RCC 7860 (cell line): ENCODE measurements at regions not wholly inside any gene's neighbourhood (a gene's known extent, or its start where the extent isn't known, plus 50 kb on each side); places are given as distances from the start of the nearest gene placed in this dataset.
"Not testable (repeated sequence)": the region's sequence is repeated elsewhere in the genome, so short reads cannot be mapped to it uniquely, and the experiment has no call there.

ENCODE experiments used
- DNase-seq: peaks from one replicate; pipeline ENCODE4 v3.0.0-alpha.2; 2015; ENCODE audit warnings: low spot score
- FAIRE-seq: peaks from 2 replicates; lab custom pipeline; 2012; peaks lifted over from hg19 to GRCh38; lab: Jason Lieb, UNC

DNA sequence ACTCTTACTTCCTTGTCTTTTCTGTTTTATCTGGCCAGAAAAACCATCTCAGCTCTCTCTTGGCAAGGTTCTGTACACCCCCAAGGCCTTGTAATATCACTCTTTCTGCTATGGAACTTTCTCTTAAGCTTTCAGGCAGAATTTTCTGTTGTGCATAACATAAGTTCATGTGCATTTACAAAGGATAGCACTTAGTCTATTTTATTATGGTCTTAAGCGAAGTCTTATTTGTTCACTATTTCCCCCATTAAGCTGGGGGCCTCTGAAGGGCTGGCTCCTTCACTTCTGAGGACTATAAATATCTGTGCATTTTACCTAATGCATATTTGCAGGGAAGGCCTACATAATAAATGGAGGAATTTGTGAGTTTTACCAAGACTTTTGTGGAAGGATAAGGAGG, 1393.4 kb downstream of the FAM181B start:
- DNase-seq (no peak), FAIRE-seq (no peak)

DNA sequence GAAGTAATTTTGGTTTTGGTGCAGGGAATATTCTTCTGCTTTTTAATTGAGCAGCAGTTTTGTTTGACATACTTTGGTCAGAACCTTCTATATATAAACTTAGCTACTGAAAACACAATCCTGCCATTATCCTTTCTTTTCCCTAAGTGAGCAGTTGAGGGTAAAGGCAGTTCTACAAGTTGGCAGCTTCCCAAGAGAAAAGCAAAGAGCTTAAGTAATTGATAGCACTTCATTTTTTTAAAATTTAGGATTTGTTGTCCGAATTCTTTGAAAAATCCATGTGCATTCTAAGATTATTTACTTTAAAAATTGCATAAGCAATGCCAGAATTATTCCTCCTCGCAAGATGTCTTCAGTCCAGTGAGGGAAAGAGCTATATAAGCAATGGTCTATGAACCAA, 1394.1 kb downstream of the FAM181B start:
- FAIRE-seq (no peak), DNase-seq (no peak)

DNA sequence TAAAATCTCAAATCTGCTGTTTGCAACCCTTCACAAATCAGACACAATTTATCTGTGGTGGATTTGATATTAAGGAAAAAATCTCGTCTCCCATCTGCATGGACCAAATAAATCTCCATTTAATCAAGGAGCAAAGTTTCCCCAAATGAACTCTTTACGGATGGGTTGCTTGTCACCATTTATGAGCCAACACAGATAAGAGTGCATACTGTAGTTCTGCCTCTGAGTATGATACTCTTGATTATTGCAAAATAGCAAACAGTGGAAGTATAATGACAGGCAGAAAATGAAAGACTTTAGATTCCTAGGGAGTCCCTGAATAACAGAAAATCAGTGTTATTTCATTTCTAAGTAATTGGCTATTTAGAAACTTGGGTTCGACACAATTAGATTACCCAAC, 1395.9 kb downstream of the FAM181B start:
- FAIRE-seq (no peak), DNase-seq (no peak)

DNA sequence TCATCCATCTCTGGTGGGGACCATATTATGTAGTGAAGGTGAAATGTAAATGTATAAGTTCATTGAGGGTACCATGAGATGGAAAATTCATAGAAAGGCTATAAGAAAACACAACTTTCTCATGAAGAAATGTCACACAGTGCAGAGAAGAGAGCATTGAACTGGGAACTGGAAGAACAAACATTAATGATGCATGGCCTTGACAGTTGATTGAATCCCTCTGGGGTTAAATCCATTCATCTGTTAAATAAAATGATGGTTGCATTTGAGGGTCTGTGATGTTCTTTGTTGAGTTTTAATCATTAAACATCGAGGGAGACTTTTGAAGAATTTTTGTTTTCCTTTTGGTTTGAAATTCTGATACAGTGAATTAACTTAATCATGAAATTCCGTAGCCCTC, 1401.4 kb downstream of the FAM181B start:
- FAIRE-seq (no peak), DNase-seq (no peak)

DNA sequence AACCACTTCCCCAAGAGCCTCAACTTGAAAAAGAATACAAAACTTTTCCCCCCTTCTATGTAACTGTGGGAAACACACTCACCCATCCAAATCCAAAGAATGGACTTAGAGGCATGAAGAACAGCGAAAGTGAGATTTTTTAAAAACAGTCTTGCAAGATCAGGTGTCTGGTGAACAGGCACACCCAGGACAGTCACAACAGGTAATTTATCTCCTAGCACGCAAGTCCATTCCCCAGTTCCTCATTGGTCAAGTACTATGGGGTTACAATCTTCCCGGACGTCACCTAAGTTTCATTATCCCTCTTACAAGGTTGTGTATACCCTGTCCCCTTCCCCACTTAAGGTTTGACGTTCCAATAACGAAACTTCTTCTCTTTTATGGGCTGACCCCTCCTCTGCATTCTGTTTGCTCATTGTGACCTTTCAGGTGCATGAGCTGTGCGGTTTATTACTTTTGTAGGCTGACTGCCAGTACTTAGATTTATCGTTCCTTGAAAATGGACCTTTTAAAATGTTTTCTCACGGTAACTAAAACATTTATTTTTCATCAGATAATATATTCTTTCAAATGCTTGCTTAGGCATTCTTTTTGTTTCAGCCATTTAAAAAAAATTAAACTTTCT, 1401.9 kb downstream of the FAM181B start:
- FAIRE-seq: no peak
- DNase-seq: no peak

DNA sequence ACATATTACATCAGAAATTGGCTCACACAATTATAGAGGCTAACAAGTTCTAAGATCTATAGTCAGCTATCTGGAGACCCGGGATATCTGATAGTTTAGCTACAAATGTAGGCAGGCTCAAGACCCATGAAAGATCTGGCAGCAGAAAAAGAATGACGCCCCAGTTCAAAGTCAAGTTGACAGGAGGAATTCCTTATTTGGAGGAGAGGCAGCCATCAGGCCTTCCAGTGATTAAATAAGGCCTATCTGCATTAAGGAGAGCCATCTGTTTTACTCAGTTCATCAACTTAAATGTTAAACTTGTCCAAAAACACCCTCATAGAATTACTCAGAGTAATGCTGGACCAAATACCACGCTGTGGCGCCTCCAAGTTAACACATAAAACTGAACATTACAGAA, 1402.6 kb downstream of the FAM181B start:
- FAIRE-seq (no peak), DNase-seq (no peak)

DNA sequence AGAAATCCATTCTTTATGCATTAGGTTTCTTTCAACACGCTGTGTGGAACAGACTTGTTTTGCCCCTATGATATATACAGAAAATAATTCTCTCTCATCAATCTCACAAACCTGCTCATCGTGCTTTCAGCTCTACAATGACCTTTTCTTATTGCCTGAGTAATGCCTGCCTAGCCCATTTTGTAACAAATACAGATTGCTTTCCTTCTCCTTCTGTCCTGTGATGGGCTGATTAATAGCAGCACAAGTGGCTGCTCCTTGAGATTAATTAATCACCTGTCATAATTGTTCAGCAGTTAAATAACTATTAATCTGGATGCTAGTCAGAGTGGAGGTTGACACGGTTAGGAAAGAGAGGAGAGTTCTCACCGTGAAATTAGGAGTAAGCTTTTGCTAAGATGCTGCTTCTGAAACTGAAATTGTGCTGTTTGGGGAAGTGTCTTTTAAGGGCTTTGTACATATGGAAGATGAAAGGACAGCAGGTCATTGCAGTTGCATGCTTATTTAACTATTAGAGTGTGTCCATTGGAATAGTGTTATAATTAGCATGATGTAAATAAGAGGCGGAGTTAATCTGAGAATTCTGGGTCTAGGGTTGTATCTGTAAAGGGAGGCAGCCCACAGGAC, 1430.5 kb downstream of the FAM181B start:
- no peak for DNase-seq
- FAIRE-seq: no peak

DNA sequence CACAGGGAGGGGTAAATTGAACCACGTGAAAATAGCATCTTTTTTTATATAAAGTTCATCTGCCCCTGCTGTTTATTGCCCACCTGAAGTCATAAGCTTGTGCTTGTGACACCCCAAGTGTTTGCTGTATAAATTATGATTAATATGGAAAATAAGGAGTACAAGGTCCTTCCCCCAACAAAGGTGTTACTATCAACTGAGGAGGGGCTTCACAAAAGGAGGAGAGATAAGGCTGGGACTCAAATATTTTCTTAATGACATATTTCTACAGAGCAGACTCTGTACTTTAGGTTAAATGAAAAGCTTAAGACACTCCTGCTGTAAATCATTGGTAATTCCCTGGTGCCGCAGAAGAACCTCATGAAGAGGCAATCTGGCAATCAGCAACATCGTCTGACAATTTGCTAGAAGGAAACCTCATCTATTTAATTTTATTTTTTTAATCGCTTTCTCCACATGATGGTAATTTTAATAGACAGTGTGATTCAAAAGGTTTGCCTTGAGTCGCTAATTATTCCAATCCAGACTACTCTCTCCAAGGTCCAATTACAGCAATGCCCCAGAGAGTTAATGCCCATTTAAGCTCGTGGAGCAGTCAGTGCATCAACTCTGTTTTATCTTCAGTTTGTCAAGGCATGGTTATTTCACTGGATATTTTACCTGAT, 1432.4 kb downstream of the FAM181B start:
- FAIRE-seq: no peak
- DNase-seq: no peak

DNA sequence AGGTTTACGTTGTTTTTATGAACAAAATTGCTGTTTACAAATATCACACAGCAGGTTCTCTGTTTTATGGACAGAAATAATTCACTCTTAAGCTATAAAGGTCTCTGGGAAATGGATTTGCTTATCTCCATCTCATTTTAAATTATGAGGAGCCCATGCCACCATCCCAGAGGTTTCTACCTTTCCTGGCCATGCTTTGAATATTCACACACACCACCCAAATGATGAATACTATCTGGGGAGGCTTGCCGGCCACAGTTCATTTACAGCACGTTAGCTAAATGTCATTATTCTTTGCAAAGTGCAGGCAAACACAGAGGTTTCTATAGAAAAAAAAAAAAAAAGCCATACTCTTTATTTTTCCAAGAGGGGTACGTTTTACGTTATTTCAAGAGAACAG, 1446.7 kb downstream of the FAM181B start:
- no peak for FAIRE-seq
- DNase-seq: no peak

DNA sequence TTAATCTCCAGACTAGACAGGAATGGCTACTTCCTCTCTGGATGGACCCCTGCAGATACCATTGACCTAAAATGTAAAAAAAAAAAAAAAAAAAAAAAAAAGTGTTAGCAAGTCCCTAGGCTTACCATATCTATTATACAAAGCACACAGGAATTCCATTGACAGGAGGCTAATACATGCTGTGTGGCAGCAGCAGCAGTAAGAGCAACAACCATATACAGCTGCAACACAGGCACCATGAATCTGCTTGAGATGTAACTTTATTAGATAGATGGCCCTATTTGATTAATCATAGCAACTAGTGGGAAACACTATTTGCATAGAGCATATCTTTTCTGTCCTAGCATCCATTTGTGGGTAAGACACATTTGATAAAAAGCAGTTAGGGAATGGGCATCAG, 1447.1 kb downstream of the FAM181B start:
- no peak for FAIRE-seq
- DNase-seq: no peak

DNA sequence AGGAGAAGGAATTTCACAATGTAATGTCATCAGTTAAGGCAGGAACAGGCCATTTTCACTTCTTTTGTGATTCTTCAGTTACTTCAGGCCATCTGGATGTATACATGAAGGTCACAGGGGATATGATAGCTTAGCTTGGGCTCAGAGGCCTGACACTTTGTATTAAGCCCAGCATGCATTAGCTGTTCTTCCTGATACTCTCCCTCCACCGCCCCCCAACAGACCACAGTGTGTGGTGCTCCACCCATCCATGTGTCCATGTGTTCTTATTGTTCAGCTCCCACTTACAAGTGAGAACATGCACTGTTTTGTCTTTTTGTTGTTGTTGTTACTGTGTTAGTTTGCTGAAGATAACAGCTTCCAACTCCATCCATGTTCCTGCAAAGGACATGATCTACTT, 1453.4 kb downstream of the FAM181B start:
- DNase-seq, FAIRE-seq: not testable (repeated sequence)

DNA sequence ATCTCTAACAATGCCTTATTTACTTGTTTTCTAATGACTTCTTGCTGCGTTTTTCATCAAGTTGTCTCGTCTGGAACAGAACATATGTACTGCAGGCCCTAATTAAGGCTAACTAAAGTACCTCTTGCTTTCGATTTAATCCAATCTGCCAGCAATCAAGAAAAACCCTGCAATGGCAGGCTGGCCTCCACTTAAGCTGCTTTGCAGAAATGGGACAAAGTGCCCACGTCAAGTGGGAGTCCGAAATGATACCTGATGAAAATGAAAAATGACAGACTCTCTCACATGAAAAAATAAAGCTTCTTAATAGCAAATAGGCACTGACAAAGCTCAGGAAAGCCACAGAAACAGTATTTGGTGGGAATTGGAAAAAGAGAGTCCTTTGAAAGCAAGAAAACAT, 1454.7 kb downstream of the FAM181B start:
- no peak for DNase-seq
- no peak for FAIRE-seq

DNA sequence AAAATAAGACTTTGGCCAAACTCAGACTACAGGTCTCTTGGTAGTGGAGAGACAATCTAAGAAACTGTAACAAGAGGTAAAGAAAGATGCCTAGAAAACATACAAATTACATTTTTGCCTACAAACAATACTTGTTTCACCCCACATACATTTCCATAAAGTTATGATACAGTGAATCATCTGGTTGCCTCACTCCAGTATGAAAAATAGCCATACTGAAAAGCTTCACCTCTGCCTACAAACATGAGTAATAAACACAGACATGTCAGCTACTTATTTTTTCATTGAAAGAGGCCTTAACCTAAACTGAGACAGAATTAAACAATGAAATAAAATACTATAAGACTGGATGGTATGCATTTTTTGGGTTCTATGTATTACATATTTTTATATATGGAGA, 1463.0 kb downstream of the FAM181B start:
- FAIRE-seq: no peak
- DNase-seq: no peak

DNA sequence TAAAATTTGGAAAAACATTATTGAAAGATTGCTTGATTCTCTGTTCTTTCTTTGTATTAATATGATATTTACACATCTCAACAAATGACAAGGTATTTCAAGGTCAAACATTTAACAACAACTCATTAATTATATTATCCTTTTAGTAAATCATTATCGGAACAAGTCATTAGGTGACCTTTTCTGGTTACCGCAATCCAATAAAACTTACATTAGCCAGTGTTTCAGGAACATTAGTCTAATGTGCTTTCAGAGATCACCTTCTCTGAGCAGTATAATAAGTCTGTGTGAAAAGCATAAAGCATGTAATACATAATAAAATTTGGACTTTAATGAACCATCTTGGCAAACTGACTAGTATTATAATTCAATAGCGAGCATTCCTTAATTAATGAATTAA, 1466.4 kb downstream of the FAM181B start:
- DNase-seq (no peak), FAIRE-seq (no peak)

DNA sequence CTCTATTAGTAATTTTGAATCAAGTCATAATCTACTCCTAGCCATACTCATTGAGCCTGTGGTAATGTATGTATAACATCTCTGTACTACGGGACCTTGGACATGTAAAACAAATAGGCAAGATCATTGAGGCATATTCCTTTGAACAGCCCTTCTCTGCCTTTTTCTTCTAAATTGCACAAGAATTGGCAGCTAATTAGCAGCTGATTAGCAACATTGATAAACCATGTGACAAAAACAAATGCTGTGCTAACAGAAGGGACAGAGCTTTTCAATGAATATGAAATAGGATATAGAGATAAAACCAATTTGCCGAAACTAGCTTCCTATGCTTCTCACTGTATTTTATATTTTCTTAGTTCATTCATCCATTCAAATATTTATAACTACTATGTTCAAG, 1474.2 kb downstream of the FAM181B start:
- DNase-seq (no peak), FAIRE-seq (no peak)

DNA sequence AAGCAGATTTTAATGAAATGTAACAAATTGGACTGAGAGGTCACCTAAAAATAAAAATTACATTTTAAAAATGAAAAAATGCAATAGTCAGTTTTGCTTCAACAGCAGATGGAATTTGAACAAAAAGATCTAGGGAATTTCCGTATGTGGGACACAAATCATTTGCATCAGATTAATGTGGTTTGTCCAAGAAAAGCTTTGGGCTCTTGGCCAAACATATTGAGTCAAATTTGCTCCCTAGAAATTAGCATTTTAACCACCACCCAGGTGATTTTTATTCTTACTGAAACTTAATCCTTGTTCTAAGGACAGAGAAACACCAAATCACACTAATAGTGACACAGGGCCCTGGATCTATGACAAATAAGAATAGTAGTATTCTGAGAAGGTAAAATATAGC, 1477.8 kb downstream of the FAM181B start:
- no peak for FAIRE-seq
- no peak for DNase-seq

DNA sequence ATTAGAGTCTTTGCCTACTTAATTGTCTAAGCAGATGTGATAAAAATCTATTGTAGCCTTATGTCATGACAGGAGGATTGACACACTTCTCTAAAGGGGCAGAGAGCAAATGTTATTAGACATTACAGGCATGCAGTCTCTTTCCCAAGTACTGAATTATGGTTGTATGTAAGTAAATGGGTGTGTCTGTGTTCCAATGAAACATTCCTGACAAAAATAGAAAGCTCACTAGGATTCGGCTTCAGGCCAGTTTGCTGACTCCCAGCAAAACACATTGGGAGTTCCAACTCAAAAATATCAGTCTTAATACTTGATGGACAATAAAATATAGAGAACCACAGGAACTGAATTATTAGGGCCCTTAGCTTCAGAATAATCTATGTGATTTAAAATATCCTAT, 1480.4 kb downstream of the FAM181B start:
- no peak for DNase-seq
- FAIRE-seq: no peak

DNA sequence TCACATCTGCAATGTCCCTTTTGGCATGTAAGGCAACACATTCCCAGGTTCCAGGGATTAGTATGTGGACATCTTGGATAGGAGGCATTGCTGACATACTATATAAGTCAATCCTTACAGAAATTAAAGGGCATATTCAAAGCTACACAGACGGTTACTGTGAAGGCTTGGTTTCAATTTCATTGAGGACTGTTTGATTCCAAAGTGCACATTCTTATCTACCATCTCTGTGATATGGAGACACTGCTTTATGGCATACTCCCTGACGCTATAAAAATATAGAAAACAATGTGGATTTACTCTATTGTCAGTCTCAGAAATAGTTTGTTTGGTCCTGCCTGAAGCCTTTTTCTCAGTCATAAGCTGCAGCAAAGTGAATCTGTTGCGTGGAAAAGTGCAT, 1486.7 kb downstream of the FAM181B start:
- FAIRE-seq: no peak

DNA sequence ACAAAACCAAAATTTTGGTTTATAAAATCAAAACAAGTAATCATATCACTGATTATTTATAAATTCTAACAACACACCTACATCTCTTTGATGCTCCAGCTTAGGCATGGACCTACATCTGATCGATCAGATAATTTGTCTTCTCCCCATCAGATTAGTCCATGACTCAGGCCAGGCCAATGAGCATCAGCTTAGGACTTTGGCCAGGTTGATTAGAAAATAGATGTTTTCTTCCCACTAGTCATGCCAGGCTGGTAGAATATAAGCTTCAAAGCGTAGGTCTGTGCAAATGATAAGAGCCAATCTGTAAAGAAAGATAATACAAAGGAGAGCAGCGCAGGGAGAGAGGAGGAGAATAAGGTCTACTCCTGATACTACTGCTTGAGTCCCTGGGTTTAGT, 1487.9 kb downstream of the FAM181B start:
- no peak for FAIRE-seq
- no peak for DNase-seq

More for the DNA sequence above, 1486.7 kb downstream of the FAM181B start:
- DNase-seq: no peak

DNA sequence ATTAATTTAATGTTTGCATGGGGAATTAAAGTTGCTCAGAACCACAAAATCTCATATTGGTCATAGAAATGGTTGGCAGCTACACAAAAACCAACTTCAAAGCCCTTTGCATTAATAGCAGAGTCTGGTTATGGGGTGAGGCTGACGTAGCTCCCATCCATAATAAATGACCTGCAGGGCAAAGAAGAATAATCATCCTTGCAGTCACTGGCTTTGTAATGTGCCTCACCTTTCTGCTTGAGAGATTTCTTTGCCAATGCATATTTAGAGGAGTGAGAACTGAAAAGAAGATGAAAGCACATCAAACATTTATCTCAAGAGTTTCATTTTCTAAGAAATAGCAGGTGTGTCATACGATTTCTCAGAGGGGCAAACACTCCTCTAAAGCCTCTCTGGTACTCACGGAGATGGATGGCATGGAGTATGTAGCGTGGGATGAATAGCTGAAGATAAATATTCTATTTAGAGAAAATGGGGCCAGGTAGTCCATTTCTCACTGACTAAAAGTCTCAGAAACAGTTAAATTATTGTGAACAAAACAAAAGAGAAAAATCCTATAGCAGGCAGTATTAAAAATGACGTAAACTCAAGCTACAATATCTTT, 1491.9 kb downstream of the FAM181B start:
- DNase-seq: no peak
- no peak for FAIRE-seq

DNA sequence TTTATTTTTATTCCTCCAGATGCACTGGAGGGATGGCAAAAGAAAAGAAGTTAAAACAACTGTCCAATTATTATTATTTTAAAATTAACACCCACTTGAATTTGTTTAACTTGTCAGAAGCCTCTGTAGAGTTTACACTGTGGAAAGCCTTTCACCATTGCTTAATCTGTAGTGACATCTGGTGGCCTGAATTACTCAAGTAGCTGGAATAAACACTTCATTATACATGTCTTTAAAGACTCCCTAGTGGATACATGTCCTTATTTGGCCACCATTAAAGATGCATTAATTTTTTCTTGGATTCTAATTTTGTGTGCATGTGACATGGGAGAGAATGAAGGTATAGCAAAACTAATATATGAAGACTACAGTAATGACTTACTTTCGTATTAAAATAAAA, 1496.5 kb downstream of the FAM181B start:
- FAIRE-seq: peak; percentile 5

DNA sequence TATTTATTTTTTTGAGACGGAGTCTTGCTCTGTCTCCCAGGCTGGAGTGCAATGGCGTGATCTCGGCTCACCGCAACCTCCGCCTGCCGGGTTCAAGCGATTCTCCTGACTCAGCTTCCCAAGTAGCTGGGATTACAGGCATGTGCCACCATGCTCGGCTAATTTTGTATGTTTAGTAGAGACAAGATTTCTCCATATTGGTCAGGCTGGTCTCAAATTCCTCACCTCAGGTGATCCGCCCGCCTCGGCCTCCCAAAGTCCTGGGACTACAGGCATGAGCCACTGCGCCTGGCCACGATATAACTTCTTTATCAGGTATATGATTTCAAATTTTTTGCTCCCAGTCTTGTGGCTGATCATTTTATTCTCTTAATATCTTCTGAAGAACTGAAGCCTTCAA, 1506.3 kb downstream of the FAM181B start:
- not testable (repeated sequence) for DNase-seq, FAIRE-seq

More for the DNA sequence above, 1496.5 kb downstream of the FAM181B start:
- no peak for DNase-seq
